ENCODE measurements at regions not wholly inside any gene's neighbourhood (a gene's known extent, or its start where the extent isn't known, plus 50 kb on each side); places are given as distances from the start of the nearest gene placed in this dataset.
A peak's percentile ranks its signal among the peaks of the same experiment; 100 is the strongest.

DNA sequence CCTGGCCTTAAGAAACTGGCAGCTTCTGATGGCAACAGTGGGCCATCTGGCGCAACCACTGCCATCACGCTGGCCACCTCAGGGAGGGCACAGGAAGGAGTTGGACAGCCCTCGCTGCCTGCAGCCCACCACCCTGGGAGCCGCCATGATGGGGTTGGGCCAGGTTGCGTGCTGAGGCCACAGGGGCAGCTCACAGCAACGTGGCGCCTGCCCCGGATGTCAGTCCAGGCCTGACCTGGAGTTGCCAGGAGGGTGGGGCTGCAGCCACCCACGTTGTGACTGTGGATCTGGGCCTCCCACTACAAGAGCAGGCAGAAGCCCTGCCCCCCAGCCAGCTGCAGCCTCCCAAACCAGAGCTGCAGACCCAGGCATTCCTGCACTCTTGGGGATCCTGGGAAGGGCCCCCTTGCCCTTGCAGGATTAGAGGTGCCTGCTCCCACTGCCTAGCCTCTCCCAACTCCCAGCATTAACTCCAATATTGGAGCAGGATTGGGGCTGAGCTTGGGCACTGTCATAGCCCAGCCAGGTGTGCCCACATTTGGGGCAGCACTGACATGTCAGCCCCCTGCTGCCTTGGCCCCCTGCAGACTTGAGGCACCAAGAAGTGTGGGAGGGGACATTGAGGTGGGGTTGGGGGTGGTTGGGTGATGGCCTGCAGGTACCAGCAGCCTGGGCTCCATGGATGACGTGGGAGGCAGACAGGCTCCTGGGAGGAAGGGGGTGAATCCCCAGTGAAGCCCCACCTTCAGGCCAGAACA lies 468.9 kb upstream of the CCDC54 start:
- TF ChIP-seq, protein P1, sequence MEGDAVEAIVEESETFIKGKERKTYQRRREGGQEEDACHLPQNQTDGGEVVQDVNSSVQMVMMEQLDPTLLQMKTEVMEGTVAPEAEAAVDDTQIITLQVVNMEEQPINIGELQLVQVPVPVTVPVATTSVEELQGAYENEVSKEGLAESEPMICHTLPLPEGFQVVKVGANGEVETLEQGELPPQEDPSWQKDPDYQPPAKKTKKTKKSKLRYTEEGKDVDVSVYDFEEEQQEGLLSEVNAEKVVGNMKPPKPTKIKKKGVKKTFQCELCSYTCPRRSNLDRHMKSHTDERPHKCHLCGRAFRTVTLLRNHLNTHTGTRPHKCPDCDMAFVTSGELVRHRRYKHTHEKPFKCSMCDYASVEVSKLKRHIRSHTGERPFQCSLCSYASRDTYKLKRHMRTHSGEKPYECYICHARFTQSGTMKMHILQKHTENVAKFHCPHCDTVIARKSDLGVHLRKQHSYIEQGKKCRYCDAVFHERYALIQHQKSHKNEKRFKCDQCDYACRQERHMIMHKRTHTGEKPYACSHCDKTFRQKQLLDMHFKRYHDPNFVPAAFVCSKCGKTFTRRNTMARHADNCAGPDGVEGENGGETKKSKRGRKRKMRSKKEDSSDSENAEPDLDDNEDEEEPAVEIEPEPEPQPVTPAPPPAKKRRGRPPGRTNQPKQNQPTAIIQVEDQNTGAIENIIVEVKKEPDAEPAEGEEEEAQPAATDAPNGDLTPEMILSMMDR (IDR thresholded peaks at IDR 0.05; ENCODE audit: poor library complexity, severe bottlenecking), result no peak
- no peak for DNase-seq (ENCODE audit: low spot score)
- H3K36me3 ChIP-seq (ENCODE audit: low read depth), result no peaks in the 10 kb centered on the region

GRCh38 chr3:106913111-106913698 lies 464.0 kb upstream of the CCDC54 start:
- Histone ChIP-seq H3K27me3 (ENCODE audit: insufficient read depth, poor library complexity, severe bottlenecking) (no peaks in the 10 kb centered on the region), H3K27ac (ENCODE audit: poor library complexity, severe bottlenecking) (no peak overlapping the region), H3K36me3 (ENCODE audit: low read depth) (no peaks in the 10 kb centered on the region), H3K4me3 (ENCODE audit: severe bottlenecking) (no peak overlapping the region), H3K4me1 (ENCODE audit: insufficient read depth, poor library complexity, severe bottlenecking) (no peaks in the 10 kb centered on the region), H3K9me3 (ENCODE audit: severe bottlenecking) (no peaks in the 10 kb centered on the region)
- TF ChIP-seq, protein P1 (IDR thresholded peaks at IDR 0.05; ENCODE audit: poor library complexity, severe bottlenecking), result no peak
- ATAC-seq (ENCODE audit: low read depth) (peak; percentile 35; the same call in 1 of the 3 replicates), DNase-seq (ENCODE audit: low spot score) (no peak)

More for the DNA sequence above, 468.9 kb upstream of the CCDC54 start:
- no peak overlapping the region for H3K27ac ChIP-seq (ENCODE audit: poor library complexity, severe bottlenecking)
- H3K9me3 ChIP-seq (ENCODE audit: severe bottlenecking), result no peaks in the 10 kb centered on the region
- H3K4me3 ChIP-seq (ENCODE audit: severe bottlenecking), result no peak overlapping the region
- no peak for ATAC-seq (ENCODE audit: low read depth)
- no peaks in the 10 kb centered on the region for H3K4me1 ChIP-seq (ENCODE audit: insufficient read depth, poor library complexity, severe bottlenecking)
- no peaks in the 10 kb centered on the region for H3K27me3 ChIP-seq (ENCODE audit: insufficient read depth, poor library complexity, severe bottlenecking)

DNA sequence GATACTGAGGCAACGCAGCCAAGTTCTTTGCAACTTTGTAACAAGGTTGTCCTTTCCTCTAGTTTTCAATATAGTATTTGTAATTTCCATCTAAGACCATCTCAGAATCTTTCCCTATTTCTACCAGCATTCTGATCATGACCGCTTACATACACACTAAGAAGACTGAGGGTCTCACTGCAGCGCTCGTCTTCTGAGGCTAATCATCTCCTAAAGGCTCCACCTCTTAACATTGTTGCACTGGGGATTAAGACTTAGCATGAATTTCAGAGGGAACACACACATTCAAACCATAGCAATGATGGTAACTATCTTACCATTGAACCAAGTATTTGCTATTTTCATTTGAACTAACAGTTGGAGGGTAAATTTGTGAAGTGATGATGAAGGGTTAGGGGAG lies 463.3 kb upstream of the CCDC54 start:
- no peak overlapping the region for H3K4me3 ChIP-seq (ENCODE audit: severe bottlenecking)
- H3K36me3 ChIP-seq (ENCODE audit: low read depth), result no peaks in the 10 kb centered on the region
- no peak for ATAC-seq (ENCODE audit: low read depth)
- TF ChIP-seq, protein P1 (IDR thresholded peaks at IDR 0.05; ENCODE audit: poor library complexity, severe bottlenecking), result no peak
- H3K27ac ChIP-seq (ENCODE audit: poor library complexity, severe bottlenecking), result no peak overlapping the region
- H3K4me1 ChIP-seq (ENCODE audit: insufficient read depth, poor library complexity, severe bottlenecking), result no peaks in the 10 kb centered on the region
- no peaks in the 10 kb centered on the region for H3K9me3 ChIP-seq (ENCODE audit: severe bottlenecking)
- H3K27me3 ChIP-seq (ENCODE audit: insufficient read depth, poor library complexity, severe bottlenecking), result no peaks in the 10 kb centered on the region
- DNase-seq (ENCODE audit: low spot score), result no peak

- H3K9me3 ChIP-seq (ENCODE audit: severe bottlenecking), result no peaks in the 10 kb centered on the region
- no peaks in the 10 kb centered on the region for H3K4me1 ChIP-seq (ENCODE audit: insufficient read depth, poor library complexity, severe bottlenecking)
- DNase-seq (ENCODE audit: low spot score), result no peak
- H3K4me3 ChIP-seq (ENCODE audit: severe bottlenecking), result no peak overlapping the region
- H3K27me3 ChIP-seq (ENCODE audit: insufficient read depth, poor library complexity, severe bottlenecking), result no peaks in the 10 kb centered on the region
- no peak overlapping the region for H3K27ac ChIP-seq (ENCODE audit: poor library complexity, severe bottlenecking)
- TF ChIP-seq, protein P1 (IDR thresholded peaks at IDR 0.05; ENCODE audit: poor library complexity, severe bottlenecking), result no peak
- no peak for ATAC-seq (ENCODE audit: low read depth)
- H3K36me3 ChIP-seq (ENCODE audit: low read depth), result no peaks in the 10 kb centered on the region
Measured at GRCh38 chr3:106920609-106921008, 456.6 kb upstream of the CCDC54 start.

GRCh38 chr3:106929081-106929480 lies 448.2 kb upstream of the CCDC54 start:
- Histone ChIP-seq H3K27me3 (ENCODE audit: insufficient read depth, poor library complexity, severe bottlenecking) (no peaks in the 10 kb centered on the region), H3K27ac (ENCODE audit: poor library complexity, severe bottlenecking) (no peak overlapping the region), H3K36me3 (ENCODE audit: low read depth) (no peaks in the 10 kb centered on the region), H3K4me3 (ENCODE audit: severe bottlenecking) (no peak overlapping the region), H3K9me3 (ENCODE audit: severe bottlenecking) (no peaks in the 10 kb centered on the region), H3K4me1 (ENCODE audit: insufficient read depth, poor library complexity, severe bottlenecking) (no peaks in the 10 kb centered on the region)
- TF ChIP-seq, protein P1 (IDR thresholded peaks at IDR 0.05; ENCODE audit: poor library complexity, severe bottlenecking), result no peak
- DNase-seq (ENCODE audit: low spot score), result no peak
- ATAC-seq (ENCODE audit: low read depth), result no peak
